ENCODE measurements at regions not wholly inside any gene's neighbourhood (a gene's known extent, or its start where the extent isn't known, plus 50 kb on each side); places are given as distances from the start of the nearest gene placed in this dataset.

DNA sequence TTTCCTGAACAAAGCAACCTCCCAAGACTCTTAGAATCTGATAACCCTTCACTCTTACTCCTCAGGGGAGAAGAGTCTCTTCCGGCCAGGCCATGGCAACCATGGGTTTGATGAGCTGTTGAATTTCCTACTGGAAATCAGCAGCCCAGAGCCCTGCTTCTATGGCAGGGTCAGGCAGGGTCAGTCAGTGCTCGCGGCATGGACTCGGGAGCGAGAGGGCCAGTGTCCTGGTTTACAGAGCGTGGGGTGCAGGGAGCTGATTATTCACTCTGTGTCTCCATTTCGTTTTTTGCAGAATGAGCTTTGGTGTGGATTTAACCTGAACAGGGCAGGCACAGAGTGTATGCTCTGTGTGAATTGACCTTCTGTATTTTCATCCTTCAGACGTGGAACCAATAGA lies 340.6 kb upstream of the SFSWAP start:
- no peak for TF ChIP-seq POLR2A (IDR thresholded peaks at IDR 0.05)
- TF ChIP-seq, protein P1, sequence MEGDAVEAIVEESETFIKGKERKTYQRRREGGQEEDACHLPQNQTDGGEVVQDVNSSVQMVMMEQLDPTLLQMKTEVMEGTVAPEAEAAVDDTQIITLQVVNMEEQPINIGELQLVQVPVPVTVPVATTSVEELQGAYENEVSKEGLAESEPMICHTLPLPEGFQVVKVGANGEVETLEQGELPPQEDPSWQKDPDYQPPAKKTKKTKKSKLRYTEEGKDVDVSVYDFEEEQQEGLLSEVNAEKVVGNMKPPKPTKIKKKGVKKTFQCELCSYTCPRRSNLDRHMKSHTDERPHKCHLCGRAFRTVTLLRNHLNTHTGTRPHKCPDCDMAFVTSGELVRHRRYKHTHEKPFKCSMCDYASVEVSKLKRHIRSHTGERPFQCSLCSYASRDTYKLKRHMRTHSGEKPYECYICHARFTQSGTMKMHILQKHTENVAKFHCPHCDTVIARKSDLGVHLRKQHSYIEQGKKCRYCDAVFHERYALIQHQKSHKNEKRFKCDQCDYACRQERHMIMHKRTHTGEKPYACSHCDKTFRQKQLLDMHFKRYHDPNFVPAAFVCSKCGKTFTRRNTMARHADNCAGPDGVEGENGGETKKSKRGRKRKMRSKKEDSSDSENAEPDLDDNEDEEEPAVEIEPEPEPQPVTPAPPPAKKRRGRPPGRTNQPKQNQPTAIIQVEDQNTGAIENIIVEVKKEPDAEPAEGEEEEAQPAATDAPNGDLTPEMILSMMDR (IDR thresholded peaks at IDR 0.05): no peak

Measured in uterus (tissue), 2 donors.